Body of pancreas (tissue), 4 donors: ENCODE measurements at regions not wholly inside any gene's neighbourhood (a gene's known extent, or its start where the extent isn't known, plus 50 kb on each side); places are given as distances from the start of the nearest gene placed in this dataset.

Experiments used
- POLR2A ChIP-seq, 3 donors: fragments of 450-650 bp; IDR thresholded peaks; one replicate each; pipeline ENCODE4 v1.6.1; 2016; ENCODE audit warnings: antibody characterized with exemption in 3 of 3, mild to moderate bottlenecking in 2 of 3
- TF ChIP-seq, protein P1 (sequence below), 7 experiments: fragments of 450-650 bp in 4 of 7; fragments of 200-600 bp in 3 of 7; sonication (generic) in 3 of 7; IDR thresholded peaks; one replicate each; pipeline ENCODE4 v1.5.1; 2016 to 2019; ENCODE audit warnings: antibody characterized with exemption in 7 of 7

DNA sequence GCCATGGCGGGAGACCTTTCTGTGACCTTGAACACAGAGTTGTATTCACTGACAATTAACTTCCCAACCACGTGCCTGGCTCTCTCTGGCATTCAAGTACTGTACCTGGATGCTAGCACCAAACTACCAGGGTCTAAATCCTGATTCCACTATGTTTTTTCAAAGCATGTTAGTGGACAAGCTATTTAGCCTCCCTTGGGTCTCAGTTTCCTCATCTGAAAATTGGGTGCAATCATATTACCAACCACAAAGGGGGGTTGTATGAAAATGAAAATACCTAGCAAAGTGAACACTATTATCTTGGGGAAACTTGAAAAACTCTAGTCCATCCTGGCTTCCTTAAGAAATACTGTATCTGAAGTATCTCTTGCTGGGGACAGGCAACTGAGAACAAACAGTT is 308.7 kb upstream of the SGK1 start:
- TF ChIP-seq, protein P1, sequence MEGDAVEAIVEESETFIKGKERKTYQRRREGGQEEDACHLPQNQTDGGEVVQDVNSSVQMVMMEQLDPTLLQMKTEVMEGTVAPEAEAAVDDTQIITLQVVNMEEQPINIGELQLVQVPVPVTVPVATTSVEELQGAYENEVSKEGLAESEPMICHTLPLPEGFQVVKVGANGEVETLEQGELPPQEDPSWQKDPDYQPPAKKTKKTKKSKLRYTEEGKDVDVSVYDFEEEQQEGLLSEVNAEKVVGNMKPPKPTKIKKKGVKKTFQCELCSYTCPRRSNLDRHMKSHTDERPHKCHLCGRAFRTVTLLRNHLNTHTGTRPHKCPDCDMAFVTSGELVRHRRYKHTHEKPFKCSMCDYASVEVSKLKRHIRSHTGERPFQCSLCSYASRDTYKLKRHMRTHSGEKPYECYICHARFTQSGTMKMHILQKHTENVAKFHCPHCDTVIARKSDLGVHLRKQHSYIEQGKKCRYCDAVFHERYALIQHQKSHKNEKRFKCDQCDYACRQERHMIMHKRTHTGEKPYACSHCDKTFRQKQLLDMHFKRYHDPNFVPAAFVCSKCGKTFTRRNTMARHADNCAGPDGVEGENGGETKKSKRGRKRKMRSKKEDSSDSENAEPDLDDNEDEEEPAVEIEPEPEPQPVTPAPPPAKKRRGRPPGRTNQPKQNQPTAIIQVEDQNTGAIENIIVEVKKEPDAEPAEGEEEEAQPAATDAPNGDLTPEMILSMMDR (IDR thresholded peaks at IDR 0.05), result no peak
- TF ChIP-seq POLR2A (IDR thresholded peaks at IDR 0.05), result no peak
